Suprapubic skin (tissue), 4 donors: ENCODE measurements at regions not wholly inside any gene's neighbourhood (a gene's known extent, or its start where the extent isn't known, plus 50 kb on each side); places are given as distances from the start of the nearest gene placed in this dataset.

Source experiments
- CTCF ChIP-seq, 2 donors: fragments of 200-600 bp in 1 of 2; fragments of 450-650 bp in 1 of 2; sonication (generic) in 1 of 2; IDR thresholded peaks; one replicate each; pipeline ENCODE4 v1.5.1; 2016 to 2019; ENCODE audit warnings: antibody characterized with exemption in 2 of 2, mild to moderate bottlenecking in 1 of 2, moderate library complexity in 1 of 2
- EP300 ChIP-seq: sonication (generic); formaldehyde crosslinking; IDR thresholded peaks from one replicate; pipeline ENCODE4 v1.6.1; 2017; ENCODE audit warnings: antibody characterized with exemption
- POLR2A ChIP-seq, 2 donors: fragments of 450-650 bp; IDR thresholded peaks; one replicate each; pipeline ENCODE4 v1.6.1; 2017; ENCODE audit warnings: antibody characterized with exemption in 2 of 2, mild to moderate bottlenecking in 2 of 2, moderate library complexity in 2 of 2
- POLR2AphosphoS5 ChIP-seq, 3 donors: sonication (generic); formaldehyde crosslinking; IDR thresholded peaks; one replicate each; pipeline ENCODE4 v1.6.1; 2017; ENCODE audit warnings: antibody characterized with exemption in 3 of 3

GRCh38 chr5:135720191-135720590 is 114.3 kb upstream of the SLC25A48 start:
- TF ChIP-seq CTCF (IDR thresholded peaks at IDR 0.05) (no peak), POLR2AphosphoS5 (IDR thresholded peaks at IDR 0.05) (no peak), EP300 (no peak), POLR2A (IDR thresholded peaks at IDR 0.05) (no peak)
